Bronchial epithelial cell (primary cell): ENCODE measurements at regions not wholly inside any gene's neighbourhood (a gene's known extent, or its start where the extent isn't known, plus 50 kb on each side); places are given as distances from the start of the nearest gene placed in this dataset.
"Not testable (repeated sequence)": the region's sequence is repeated elsewhere in the genome, so short reads cannot be mapped to it uniquely, and the experiment has no call there.

ENCODE experiments used
- DNase-seq: peaks from one replicate; pipeline ENCODE4 v3.0.0-alpha.2; 2010; ENCODE audit warnings: low read depth
- FAIRE-seq: peaks from 2 replicates; lab custom pipeline; 2011; peaks lifted over from hg19 to GRCh38; lab: Jason Lieb, UNC
- H3K27me3 ChIP-seq: 2 replicates; pipeline ENCODE4 v1.5.1; 2011; ENCODE audit warnings: low read length; ENCODE audit not compliant: control insufficient read depth, insufficient read depth
- H3K36me3 ChIP-seq: 2 replicates; pipeline ENCODE4 v1.5.1; 2011; ENCODE audit warnings: low read length; ENCODE audit not compliant: control insufficient read depth, insufficient read depth
- H3K4me3 ChIP-seq: 2 replicates; pipeline ENCODE4 v1.5.1; 2011; ENCODE audit warnings: mild to moderate bottlenecking, low read depth, low read length, control low read depth
- CTCF ChIP-seq: IDR thresholded peaks from 2 replicates; pipeline ENCODE4 v1.5.1; 2011; ENCODE audit warnings: mild to moderate bottlenecking, moderate library complexity, low read length, control low read depth, inconsistent platforms; ENCODE audit not compliant: insufficient read depth, severe bottlenecking

DNA sequence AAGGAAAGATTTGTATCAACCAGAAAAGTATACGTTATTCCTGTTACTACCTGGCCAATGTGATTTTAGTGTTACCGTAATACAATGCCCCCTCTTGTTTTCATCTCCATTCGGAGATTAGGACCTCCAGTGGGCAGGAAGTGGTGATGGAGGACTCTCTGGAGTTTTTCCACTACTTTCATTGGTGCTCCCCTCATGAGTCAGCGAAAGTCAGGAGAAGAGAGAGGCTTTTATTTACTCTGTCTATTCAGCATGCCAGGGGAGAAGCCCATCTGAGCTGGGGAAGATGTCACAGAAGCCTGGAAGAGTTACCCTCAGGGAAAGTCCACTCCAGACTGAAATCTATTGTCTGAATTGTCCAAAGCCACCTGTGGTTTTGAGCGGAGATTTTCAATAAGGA lies 88.2 kb upstream of the THUMPD2 start:
- Histone ChIP-seq H3K36me3 (no peaks in the 10 kb centered on the region), H3K27me3 (no peaks in the 10 kb centered on the region), H3K4me3 (no peak overlapping the region)
- TF ChIP-seq CTCF, result no peak
- DNase-seq, result no peak
- no peak for FAIRE-seq

GRCh38 chr2:39865751-39866150 lies 86.7 kb upstream of the THUMPD2 start:
- Histone ChIP-seq H3K27me3 (no peaks in the 10 kb centered on the region), H3K36me3 (no peaks in the 10 kb centered on the region), H3K4me3 (no peak overlapping the region)
- no peak for DNase-seq
- FAIRE-seq, result no peak
- TF ChIP-seq CTCF, result no peak

GRCh38 chr2:39863672-39864071 lies 84.6 kb upstream of the THUMPD2 start:
- DNase-seq, H3K4me3 ChIP-seq, H3K27me3 ChIP-seq, FAIRE-seq, H3K36me3 ChIP-seq: not testable (repeated sequence)

- Histone ChIP-seq H3K4me3 (no peak overlapping the region), H3K27me3 (no peaks in the 10 kb centered on the region), H3K36me3 (no peaks in the 10 kb centered on the region)
- DNase-seq (peak; percentile 75), FAIRE-seq (no peak)
- no peak for TF ChIP-seq CTCF
Observed at GRCh38 chr2:39860538-39860937, 81.5 kb upstream of the THUMPD2 start.

GRCh38 chr2:39858677-39859076 lies 79.6 kb upstream of the THUMPD2 start:
- Histone ChIP-seq H3K4me3 (no peak overlapping the region), H3K36me3 (no peaks in the 10 kb centered on the region), H3K27me3 (no peaks in the 10 kb centered on the region)
- no peak for DNase-seq
- FAIRE-seq, result no peak
- TF ChIP-seq CTCF, result no peak

- H3K36me3 ChIP-seq, result no peaks in the 10 kb centered on the region
- H3K4me3 ChIP-seq, result no peak overlapping the region
- no peaks in the 10 kb centered on the region for H3K27me3 ChIP-seq
- FAIRE-seq (no peak), DNase-seq (peak; percentile 52)
- no peak for TF ChIP-seq CTCF
Observed at GRCh38 chr2:39855856-39856255, 76.8 kb upstream of the THUMPD2 start.
